ENCODE measurements at regions not wholly inside any gene's neighbourhood (a gene's known extent, or its start where the extent isn't known, plus 50 kb on each side); places are given as distances from the start of the nearest gene placed in this dataset.

GRCh38 chr6:15713325-15713724 lies 50.5 kb upstream of the DTNBP1 start:
- Mint-ChIP-seq H3K27me3 (ENCODE audit: low read depth in 2 of 2) (peaks cover 8 to 12% of the 10 kb centered on the region in 2 donors), H3K4me3 (no peak overlapping the region), H3K9me3 (no peaks in the 10 kb centered on the region), H3K36me3 (no peaks in the 10 kb centered on the region), H3K4me1 (no peaks in the 10 kb centered on the region), H3K27ac (no peak overlapping the region)
- 64% methylated on average over 3 of the region's 3 CpGs for WGBS (ENCODE audit: insufficient coverage)
- H3K9me3 ChIP-seq (ENCODE audit: control insufficient read depth, insufficient read depth, low read length), result peaks cover 5% of the 10 kb centered on the region
- no peaks in the 10 kb centered on the region for H3K36me3 ChIP-seq (ENCODE audit: control insufficient read depth, insufficient read depth, low read length)
- H3K27me3 ChIP-seq (ENCODE audit: control insufficient read depth, insufficient read depth, low read length), result no peaks in the 10 kb centered on the region
- intact Hi-C loops (cut with micrococcal nuclease), result no loop called here
- no peak for DNase-seq
- TF ChIP-seq CTCF (IDR thresholded peaks at IDR 0.05), result no peak
- no peaks in the 10 kb centered on the region for H3K4me1 ChIP-seq (ENCODE audit: control insufficient read depth, insufficient read depth, low read length)
- H3K4me3 ChIP-seq (ENCODE audit: low read length), result no peak overlapping the region
- ATAC-seq, result no peak
- no peak overlapping the region for H3K27ac ChIP-seq (ENCODE audit: low read length)

DNA sequence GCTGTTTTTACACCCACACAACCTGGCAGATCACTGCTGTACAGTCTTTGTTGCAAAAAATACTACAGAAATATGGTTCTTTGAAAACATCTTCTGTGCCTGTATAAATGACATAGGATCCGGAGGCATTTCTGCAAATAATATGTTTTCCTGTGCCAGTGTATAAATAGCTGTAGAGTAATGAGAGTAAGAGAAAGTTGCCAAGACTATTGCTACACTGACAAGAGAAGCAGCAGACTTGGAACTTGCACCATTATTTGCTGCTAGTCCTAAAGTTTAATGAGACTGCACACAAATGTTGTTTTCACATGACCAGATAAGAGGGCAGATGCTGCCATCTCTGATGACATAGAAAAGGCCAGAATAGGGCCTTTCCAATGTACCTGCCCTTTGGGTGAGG lies 50.0 kb upstream of the DTNBP1 start:
- H3K27ac ChIP-seq (ENCODE audit: low read length), result no peak overlapping the region
- peaks cover 8 to 12% of the 10 kb centered on the region in 2 donors for H3K27me3 Mint-ChIP-seq (ENCODE audit: low read depth in 2 of 2)
- H3K4me3 ChIP-seq (ENCODE audit: low read length), result no peak overlapping the region
- no peaks in the 10 kb centered on the region for H3K4me1 Mint-ChIP-seq
- 94% methylated on average over 1 of the region's 1 CpG for whole genome bisulfite sequencing (ENCODE audit: insufficient coverage)
- no peaks in the 10 kb centered on the region for H3K9me3 Mint-ChIP-seq
- H3K4me1 ChIP-seq (ENCODE audit: control insufficient read depth, insufficient read depth, low read length), result no peaks in the 10 kb centered on the region
- intact Hi-C loops (cut with micrococcal nuclease), result no loop called here
- no peaks in the 10 kb centered on the region for H3K36me3 Mint-ChIP-seq
- H3K4me3 Mint-ChIP-seq, result no peak overlapping the region
- no peaks in the 10 kb centered on the region for H3K36me3 ChIP-seq (ENCODE audit: control insufficient read depth, insufficient read depth, low read length)
- H3K9me3 ChIP-seq (ENCODE audit: control insufficient read depth, insufficient read depth, low read length), result peaks cover 5% of the 10 kb centered on the region
- ATAC-seq, result no peak
- H3K27ac Mint-ChIP-seq, result no peak overlapping the region
- DNase-seq, result no peak
- no peaks in the 10 kb centered on the region for H3K27me3 ChIP-seq (ENCODE audit: control insufficient read depth, insufficient read depth, low read length)
- TF ChIP-seq CTCF (IDR thresholded peaks at IDR 0.05), result no peak
